Esophagus squamous epithelium (tissue), 4 donors: ENCODE measurements at regions not wholly inside any gene's neighbourhood (a gene's known extent, or its start where the extent isn't known, plus 50 kb on each side); places are given as distances from the start of the nearest gene placed in this dataset.

ENCODE experiments used
- CTCF ChIP-seq, 6 experiments: fragments of 450-650 bp in 4 of 6; fragments of 200-600 bp in 2 of 6; sonication (generic) in 2 of 6; IDR thresholded peaks; one replicate each; pipeline ENCODE4 v1.5.1; 2016 to 2019; ENCODE audit warnings: antibody characterized with exemption in 6 of 6, mild to moderate bottlenecking in 4 of 6, moderate library complexity in 4 of 6
- POLR2A ChIP-seq, 4 donors: fragments of 450-650 bp; IDR thresholded peaks; one replicate each; pipeline ENCODE4 v1.6.1; 2017; ENCODE audit warnings: antibody characterized with exemption in 4 of 4, mild to moderate bottlenecking in 4 of 4, moderate library complexity in 3 of 4

- TF ChIP-seq POLR2A (IDR thresholded peaks at IDR 0.05): no peak
- no peak for TF ChIP-seq CTCF (IDR thresholded peaks at IDR 0.05)
These were observed 80.1 kb downstream of the MAB21L3 start for GRCh38 chr1:116191294-116191693.
